Caco-2 (cell line): ENCODE measurements at regions not wholly inside any gene's neighbourhood (a gene's known extent, or its start where the extent isn't known, plus 50 kb on each side); places are given as distances from the start of the nearest gene placed in this dataset.

ENCODE experiments used
- BruUV-seq: library from RNA; stranded (reverse); fragments of 400-500 nt; replicated peaks from 2 replicates; lab custom pipeline; 2021; lab: Mats Ljungman, UMichigan
- CTCF ChIA-PET: fragments of 300-600 bp; sonication (Branson Sonifier 250); formaldehyde crosslinking; loops from one replicate; lab custom pipeline; 2022; ENCODE audit warnings: antibody characterized with exemption; lab: Charles Lee
- POLR2A ChIA-PET: fragments of 300-600 bp; sonication (Branson Sonifier 250); formaldehyde crosslinking; loops from one replicate; lab custom pipeline; 2022; ENCODE audit warnings: antibody characterized with exemption; lab: Charles Lee
- DNase-seq, 2 experiments: peaks; one replicate each; pipeline versions ENCODE4 v3.0.0 to v3.0.0-alpha.2; 2020 to 2022
- H3K27me3 ChIP-seq: replicated peaks from 2 replicates; pipeline ENCODE4 v1.6.0; 2011; ENCODE audit warnings: low read length; ENCODE audit not compliant: control insufficient read depth, insufficient read depth
- H3K36me3 ChIP-seq: 2 replicates; pipeline ENCODE4 v1.5.1; 2011; ENCODE audit warnings: low read length; ENCODE audit not compliant: control insufficient read depth, insufficient read depth
- H3K4me1 ChIP-seq: fragments of 250-450 bp; sonication (Bioruptor Pico); 2 replicates; pipeline ENCODE4 v1.5.1; 2020; ENCODE audit warnings: mild to moderate bottlenecking
- H3K4me3 ChIP-seq: 2 replicates; pipeline ENCODE4 v1.5.1; 2011; ENCODE audit warnings: low read depth, mild to moderate bottlenecking, control low read depth, low read length
- H3K9me3 ChIP-seq: fragments of 250-450 bp; sonication (Bioruptor Pico); 2 replicates; pipeline ENCODE4 v1.5.1; 2020; ENCODE audit warnings: mild to moderate bottlenecking, moderate library complexity
- H3K27ac Mint-ChIP-seq: one replicate; pipeline ENCODE4 v1.8.0; 2022; ENCODE audit warnings: mixed read lengths; ENCODE audit not compliant: unreplicated experiment
- H3K27me3 Mint-ChIP-seq: one replicate; pipeline ENCODE4 v1.8.0; 2022; ENCODE audit warnings: mixed read lengths; ENCODE audit not compliant: insufficient read depth, unreplicated experiment
- H3K36me3 Mint-ChIP-seq: one replicate; pipeline ENCODE4 v1.8.0; 2022; ENCODE audit warnings: mild to moderate bottlenecking, mixed read lengths; ENCODE audit not compliant: insufficient read depth, unreplicated experiment
- H3K4me1 Mint-ChIP-seq: one replicate; pipeline ENCODE4 v1.8.0; 2022; ENCODE audit warnings: low read depth, mixed read lengths; ENCODE audit not compliant: unreplicated experiment
- H3K4me3 Mint-ChIP-seq: one replicate; pipeline ENCODE4 v1.8.0; 2022; ENCODE audit warnings: mild to moderate bottlenecking, moderate library complexity, mixed read lengths; ENCODE audit not compliant: unreplicated experiment
- H3K9me3 Mint-ChIP-seq: one replicate; pipeline ENCODE4 v1.8.0; 2022; ENCODE audit warnings: mixed read lengths; ENCODE audit not compliant: unreplicated experiment
- CTCF ChIP-seq, 2 experiments: fragments of 200-600 bp in 1 of 2; IDR thresholded peaks; 1 replicate in 1 of 2; 2 replicates in 1 of 2; pipeline versions ENCODE4 v1.5.1 to v1.8.0; 2011 to 2022; ENCODE audit warnings: antibody characterized with exemption in 1 of 2, control low read depth in 1 of 2, inconsistent platforms in 1 of 2, low read depth in 1 of 2, low read length in 1 of 2, mild to moderate bottlenecking in 1 of 2, moderate library complexity in 1 of 2; ENCODE audit not compliant: insufficient read depth in 1 of 2, severe bottlenecking in 1 of 2, unreplicated experiment in 1 of 2
- intact Hi-C: fragments of 100-400 bp; cut with micrococcal nuclease; formaldehyde crosslinking; loops from one replicate; pipeline ENCODE4 v1.10.0; 2022; ENCODE audit not compliant: unreplicated experiment

- BruUV-seq = no TSS peak
- Mint-ChIP-seq H3K9me3 (peaks cover 31% of the 10 kb centered on the region), H3K27me3 (no peaks in the 10 kb centered on the region), H3K4me3 (no peak overlapping the region), H3K4me1 (peaks cover 32% of the 10 kb centered on the region), H3K36me3 (peaks cover 26% of the 10 kb centered on the region), H3K27ac (peak overlapping the region; percentile 32)
- intact Hi-C loops = no loop called here
- Histone ChIP-seq H3K27me3 (no peaks in the 10 kb centered on the region), H3K9me3 (peaks cover 20% of the 10 kb centered on the region), H3K36me3 (no peaks in the 10 kb centered on the region), H3K4me3 (no peak overlapping the region), H3K4me1 (peaks cover 54% of the 10 kb centered on the region)
- peak in 1 of 2 experiments; percentile 69 for DNase-seq
- ChIA-PET CTCF (interaction anchor here (0.6 kb wide), 1 partner anchor 683 kb away, joined by 3 read pairs; no protein-coding TSS in a partner anchor), POLR2A (interaction anchor here (0.8 to 1.2 kb wide), 2 partner anchors 31 to 153 kb away, joined by 5 read pairs; partner anchors contain the start of gene FUT8)
- TF ChIP-seq CTCF (IDR thresholded peaks at IDR 0.05; ENCODE audit: insufficient read depth in 1 of 2, low read depth in 1 of 2, low read length in 1 of 2, severe bottlenecking in 1 of 2, unreplicated experiment in 1 of 2) = no peak
Observed at GRCh38 chr14:65258391-65258790, 154.1 kb upstream of the FUT8 start.

- Histone ChIP-seq H3K27me3 (no peaks in the 10 kb centered on the region), H3K4me1 (peaks cover 48% of the 10 kb centered on the region), H3K4me3 (no peak overlapping the region), H3K36me3 (no peaks in the 10 kb centered on the region), H3K9me3 (peaks cover 20% of the 10 kb centered on the region)
- ChIA-PET POLR2A (interaction anchor here (0.8 kb wide), 1 partner anchor 153 kb away, joined by 5 read pairs; the partner anchor contains the start of gene FUT8), CTCF (no interaction called here)
- peaks cover 26% of the 10 kb centered on the region for H3K36me3 Mint-ChIP-seq
- peaks cover 31% of the 10 kb centered on the region for H3K9me3 Mint-ChIP-seq
- H3K4me3 Mint-ChIP-seq = no peak overlapping the region
- no TSS peak for BruUV-seq
- no peak for TF ChIP-seq CTCF (IDR thresholded peaks at IDR 0.05; ENCODE audit: insufficient read depth in 1 of 2, low read depth in 1 of 2, low read length in 1 of 2, severe bottlenecking in 1 of 2, unreplicated experiment in 1 of 2)
- H3K27me3 Mint-ChIP-seq = no peaks in the 10 kb centered on the region
- peaks cover 26% of the 10 kb centered on the region for H3K4me1 Mint-ChIP-seq
- intact Hi-C loops = no loop called here
- no peak for DNase-seq
- peak overlapping the region; percentile 32 for H3K27ac Mint-ChIP-seq
Observed at GRCh38 chr14:65259000-65259399, 153.5 kb upstream of the FUT8 start.

- H3K27ac Mint-ChIP-seq = no peak overlapping the region
- peaks cover 16% of the 10 kb centered on the region for H3K4me1 Mint-ChIP-seq
- H3K36me3 Mint-ChIP-seq = peaks cover 15% of the 10 kb centered on the region
- no peak overlapping the region for H3K4me3 ChIP-seq
- no peaks in the 10 kb centered on the region for H3K27me3 Mint-ChIP-seq
- CTCF ChIA-PET = no interaction called here
- no TSS peak for BruUV-seq
- TF ChIP-seq CTCF (IDR thresholded peaks at IDR 0.05; ENCODE audit: insufficient read depth in 1 of 2, low read depth in 1 of 2, low read length in 1 of 2, severe bottlenecking in 1 of 2, unreplicated experiment in 1 of 2) = no peak
- H3K36me3 ChIP-seq = no peaks in the 10 kb centered on the region
- POLR2A ChIA-PET = no interaction called here
- no peaks in the 10 kb centered on the region for H3K27me3 ChIP-seq
- peaks cover 31% of the 10 kb centered on the region for H3K9me3 Mint-ChIP-seq
- peaks cover 20% of the 10 kb centered on the region for H3K9me3 ChIP-seq
- DNase-seq = no peak
- H3K4me3 Mint-ChIP-seq = no peak overlapping the region
- intact Hi-C loops = no loop called here
- H3K4me1 ChIP-seq = peaks cover 30% of the 10 kb centered on the region
Observed at GRCh38 chr14:65260786-65261185, 151.7 kb upstream of the FUT8 start.
